ENCODE measurements at regions not wholly inside any gene's neighbourhood (a gene's known extent, or its start where the extent isn't known, plus 50 kb on each side); places are given as distances from the start of the nearest gene placed in this dataset.

- Histone ChIP-seq H3K9me3 (no peaks in the 10 kb centered on the region), H3K4me3 (no peak overlapping the region), H3K27ac (no peak overlapping the region), H3K4me1 (no peaks in the 10 kb centered on the region), H3K4me2 (no peak overlapping the region)
- FAIRE-seq = no peak
- CTCF ChIA-PET = no interaction called here
- TF ChIP-seq CEBPB (IDR thresholded peaks at IDR 0.05) (no peak), KDM1A (IDR thresholded peaks at IDR 0.05; ENCODE audit: low read depth) (no peak), MYC (IDR thresholded peaks at IDR 0.05; ENCODE audit: borderline replicate concordance, low read length) (no peak), HEYL (CRISPR knock-in tag; IDR thresholded peaks at IDR 0.05) (no peak), ELK1 (IDR thresholded peaks at IDR 0.05; ENCODE audit: low read depth, low read length) (no peak), CBX2 (IDR thresholded peaks at IDR 0.05; ENCODE audit: borderline replicate concordance, low read depth) (no peak), HDAC2 (IDR thresholded peaks at IDR 0.05) (no peak), ZC3H11A (IDR thresholded peaks at IDR 0.05) (no peak), MAX (IDR thresholded peaks at IDR 0.05) (no peak), CTCF (IDR thresholded peaks at IDR 0.05) (no peak), PBX3 (IDR thresholded peaks at IDR 0.05) (no peak), USF2 (IDR thresholded peaks at IDR 0.05) (no peak), HMGXB4 (CRISPR knock-in tag; IDR thresholded peaks at IDR 0.05; ENCODE audit: borderline replicate concordance) (no peak)
- ATAC-seq = no peak
- no peak for DNase-seq (ENCODE audit: low read depth in 1 of 2, low spot score in 1 of 2)
- POLR2A ChIA-PET = no interaction called here
These were observed 590.5 kb upstream of the SLC8A1 start for GRCh38 chr2:41042343-41042742.

- H3K4me1 ChIP-seq = no peaks in the 10 kb centered on the region
- no peaks in the 10 kb centered on the region for H3K9me3 ChIP-seq
- TF ChIP-seq HMGXB4 (CRISPR knock-in tag; IDR thresholded peaks at IDR 0.05; ENCODE audit: borderline replicate concordance) (no peak), FOSL2 (IDR thresholded peaks at IDR 0.05) (no peak), FOSL2 (CRISPR knock-in tag; IDR thresholded peaks at IDR 0.05) (no peak), PHF8 (IDR thresholded peaks at IDR 0.05; ENCODE audit: borderline replicate concordance, low read depth) (no peak), ESRRA (IDR thresholded peaks at IDR 0.05; ENCODE audit: borderline replicate concordance, low read length) (no peak), PBX3 (IDR thresholded peaks at IDR 0.05) (no peak), NR3C1 (IDR thresholded peaks at IDR 0.05) (no peak), RCOR1 (IDR thresholded peaks at IDR 0.05; ENCODE audit: low read depth, low read length) (no peak), SREBF2 (IDR thresholded peaks at IDR 0.05) (no peak), CHD4 (IDR thresholded peaks at IDR 0.05; ENCODE audit: borderline replicate concordance) (no peak), MAX (IDR thresholded peaks at IDR 0.05) (no peak), HEYL (CRISPR knock-in tag; IDR thresholded peaks at IDR 0.05) (no peak)
- H3K4me3 ChIP-seq = no peak overlapping the region
- H3K4me2 ChIP-seq = no peak overlapping the region
- no peak for DNase-seq (ENCODE audit: low read depth in 1 of 2, low spot score in 1 of 2)
- no peak overlapping the region for H3K27ac ChIP-seq
- no peak for ATAC-seq
- no peak for FAIRE-seq
- POLR2A ChIA-PET = no interaction called here
- CTCF ChIA-PET = no interaction called here
These were observed 609.5 kb upstream of the SLC8A1 start for GRCh38 chr2:41061356-41061755.

Data from A549 (cell line).